ENCODE measurements at regions not wholly inside any gene's neighbourhood (a gene's known extent, or its start where the extent isn't known, plus 50 kb on each side); places are given as distances from the start of the nearest gene placed in this dataset.

GRCh38 chr15:94047566-94047965 lies 183.8 kb upstream of the MCTP2 start:
- no peak for DNase-seq

- DNase-seq, result no peak
Observed at GRCh38 chr15:94042180-94042928, 189.0 kb upstream of the MCTP2 start.

GRCh38 chr15:94041746-94042145 lies 189.6 kb upstream of the MCTP2 start:
- DNase-seq, result no peak

GRCh38 chr15:94040541-94041248 lies 190.7 kb upstream of the MCTP2 start:
- DNase-seq, result no peak

- no peak for DNase-seq
Observed at GRCh38 chr15:94036156-94036555, 195.2 kb upstream of the MCTP2 start.

GRCh38 chr15:94033683-94034020 lies 197.7 kb upstream of the MCTP2 start:
- no peak for DNase-seq

GRCh38 chr15:94033014-94033682 lies 198.2 kb upstream of the MCTP2 start:
- no peak for DNase-seq

- no peak for DNase-seq
Observed at GRCh38 chr15:94032571-94032970, 198.8 kb upstream of the MCTP2 start.

- DNase-seq, result no peak
Observed at GRCh38 chr15:94031072-94031471, 200.3 kb upstream of the MCTP2 start.

- DNase-seq, result no peak
Observed at GRCh38 chr15:94029495-94029894, 201.9 kb upstream of the MCTP2 start.

GRCh38 chr15:94028809-94029208 lies 202.6 kb upstream of the MCTP2 start:
- DNase-seq, result no peak

GRCh38 chr15:94028121-94028520 lies 203.2 kb upstream of the MCTP2 start:
- no peak for DNase-seq

- no peak for DNase-seq
Observed at GRCh38 chr15:94027581-94027980, 203.8 kb upstream of the MCTP2 start.

- DNase-seq, result no peak
Observed at GRCh38 chr15:94026458-94027304, 204.7 kb upstream of the MCTP2 start.

- DNase-seq, result no peak
Observed at GRCh38 chr15:94023531-94023930, 207.8 kb upstream of the MCTP2 start.

- no peak for DNase-seq
Observed at GRCh38 chr15:94021621-94022320, 209.6 kb upstream of the MCTP2 start.

- no peak for DNase-seq
Observed at GRCh38 chr15:94019062-94019461, 212.3 kb upstream of the MCTP2 start.

- DNase-seq, result no peak
Observed at GRCh38 chr15:94015324-94015723, 216.0 kb upstream of the MCTP2 start.

GRCh38 chr15:94008104-94009074 lies 223.0 kb upstream of the MCTP2 start:
- no peak for DNase-seq

- no peak for DNase-seq
Observed at GRCh38 chr15:94004697-94005096, 226.7 kb upstream of the MCTP2 start.

GRCh38 chr15:94002041-94002440 lies 229.3 kb upstream of the MCTP2 start:
- no peak for DNase-seq
